ENCODE measurements at regions not wholly inside any gene's neighbourhood (a gene's known extent, or its start where the extent isn't known, plus 50 kb on each side); places are given as distances from the start of the nearest gene placed in this dataset.

- Histone ChIP-seq H3K27me3 (replicated peaks; ENCODE audit: insufficient read depth) (no peaks in the 10 kb centered on the region), H3K4me1 (ENCODE audit: control insufficient read depth in 1 of 2, low read depth in 2 of 2) (peaks cover 39 to 85% of the 10 kb centered on the region in 2 donors), H3K4me3 (no peak overlapping the region), H3K27ac (peak overlapping the region; percentile 80 to 91), H3K9me3 (no peaks in the 10 kb centered on the region), H3K36me3 (no peaks in the 10 kb centered on the region)
- TF ChIP-seq, protein P1, sequence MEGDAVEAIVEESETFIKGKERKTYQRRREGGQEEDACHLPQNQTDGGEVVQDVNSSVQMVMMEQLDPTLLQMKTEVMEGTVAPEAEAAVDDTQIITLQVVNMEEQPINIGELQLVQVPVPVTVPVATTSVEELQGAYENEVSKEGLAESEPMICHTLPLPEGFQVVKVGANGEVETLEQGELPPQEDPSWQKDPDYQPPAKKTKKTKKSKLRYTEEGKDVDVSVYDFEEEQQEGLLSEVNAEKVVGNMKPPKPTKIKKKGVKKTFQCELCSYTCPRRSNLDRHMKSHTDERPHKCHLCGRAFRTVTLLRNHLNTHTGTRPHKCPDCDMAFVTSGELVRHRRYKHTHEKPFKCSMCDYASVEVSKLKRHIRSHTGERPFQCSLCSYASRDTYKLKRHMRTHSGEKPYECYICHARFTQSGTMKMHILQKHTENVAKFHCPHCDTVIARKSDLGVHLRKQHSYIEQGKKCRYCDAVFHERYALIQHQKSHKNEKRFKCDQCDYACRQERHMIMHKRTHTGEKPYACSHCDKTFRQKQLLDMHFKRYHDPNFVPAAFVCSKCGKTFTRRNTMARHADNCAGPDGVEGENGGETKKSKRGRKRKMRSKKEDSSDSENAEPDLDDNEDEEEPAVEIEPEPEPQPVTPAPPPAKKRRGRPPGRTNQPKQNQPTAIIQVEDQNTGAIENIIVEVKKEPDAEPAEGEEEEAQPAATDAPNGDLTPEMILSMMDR (IDR thresholded peaks at IDR 0.05) = no peak
- DNase-seq (ENCODE audit: low spot score) = no peak
- ATAC-seq (ENCODE audit: insufficient number of reproducible peaks, low FRiP score, low read depth) = peak; percentile 30
These were observed 101.7 kb upstream of the SERP2 start for GRCh38 chr13:44271915-44272341.

- no peak overlapping the region for H3K4me3 ChIP-seq
- no peaks in the 10 kb centered on the region for H3K36me3 ChIP-seq
- DNase-seq (ENCODE audit: low spot score) (no peak), ATAC-seq (ENCODE audit: insufficient number of reproducible peaks, low FRiP score, low read depth) (no peak)
- H3K9me3 ChIP-seq = no peaks in the 10 kb centered on the region
- H3K4me1 ChIP-seq (ENCODE audit: control insufficient read depth in 1 of 2, low read depth in 2 of 2) = peaks cover 39 to 79% of the 10 kb centered on the region in 2 donors
- H3K27ac ChIP-seq = peak overlapping the region; percentile 80 to 91
- TF ChIP-seq, protein P1 (IDR thresholded peaks at IDR 0.05) = no peak
- no peaks in the 10 kb centered on the region for H3K27me3 ChIP-seq (replicated peaks; ENCODE audit: insufficient read depth)
These were observed 100.9 kb upstream of the SERP2 start for GRCh38 chr13:44272692-44273091.

- H3K27ac ChIP-seq = peak overlapping the region; percentile 80 to 91
- no peak for ATAC-seq (ENCODE audit: insufficient number of reproducible peaks, low FRiP score, low read depth)
- H3K36me3 ChIP-seq = no peaks in the 10 kb centered on the region
- DNase-seq (ENCODE audit: low spot score) = no peak
- TF ChIP-seq, protein P1 (IDR thresholded peaks at IDR 0.05) = no peak
- H3K9me3 ChIP-seq = no peaks in the 10 kb centered on the region
- H3K27me3 ChIP-seq (replicated peaks; ENCODE audit: insufficient read depth) = no peaks in the 10 kb centered on the region
- no peak overlapping the region for H3K4me3 ChIP-seq
- H3K4me1 ChIP-seq (ENCODE audit: control insufficient read depth in 1 of 2, low read depth in 2 of 2) = peaks cover 39 to 73% of the 10 kb centered on the region in 2 donors
These were observed 100.4 kb upstream of the SERP2 start for GRCh38 chr13:44273216-44273615.

- no peak for DNase-seq (ENCODE audit: low spot score)
- TF ChIP-seq, protein P1 (IDR thresholded peaks at IDR 0.05) = no peak
- H3K36me3 ChIP-seq = no peaks in the 10 kb centered on the region
- no peaks in the 10 kb centered on the region for H3K27me3 ChIP-seq (replicated peaks; ENCODE audit: insufficient read depth)
- no peaks in the 10 kb centered on the region for H3K9me3 ChIP-seq
- peaks cover 32 to 64% of the 10 kb centered on the region in 2 donors for H3K4me1 ChIP-seq (ENCODE audit: control insufficient read depth in 1 of 2, low read depth in 2 of 2)
- H3K27ac ChIP-seq = peak overlapping the region; percentile 80 to 91
- H3K4me3 ChIP-seq = peak overlapping the region; percentile 59
- peak; percentile 57 for ATAC-seq (ENCODE audit: insufficient number of reproducible peaks, low FRiP score, low read depth)
These were observed 99.4 kb upstream of the SERP2 start for GRCh38 chr13:44273991-44274770.

DNA sequence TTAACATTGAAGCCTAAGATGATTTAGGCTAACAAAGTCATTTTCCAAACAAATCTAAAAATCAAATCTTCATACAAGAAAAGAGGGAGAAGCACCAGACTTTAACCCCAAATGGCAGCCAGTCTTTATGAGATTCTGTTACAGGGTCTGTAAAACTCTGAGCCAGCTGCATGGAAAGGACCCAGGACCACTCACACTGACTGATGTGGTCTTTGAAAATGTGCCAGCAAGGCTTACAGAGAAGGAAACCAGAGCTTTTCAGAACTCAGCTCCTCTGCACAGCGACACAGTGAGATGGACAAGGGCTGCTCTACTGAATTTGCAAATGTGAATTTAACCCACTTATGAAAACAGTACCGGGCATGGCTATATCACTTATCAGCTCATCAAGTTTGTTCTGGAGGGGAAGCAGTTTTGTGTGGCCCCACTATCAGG, 98.8 kb upstream of the SERP2 start:
- Histone ChIP-seq H3K4me1 (ENCODE audit: control insufficient read depth in 1 of 2, low read depth in 2 of 2) (peaks cover 32 to 59% of the 10 kb centered on the region in 2 donors), H3K9me3 (no peaks in the 10 kb centered on the region), H3K4me3 (peak overlapping the region; percentile 59), H3K36me3 (no peaks in the 10 kb centered on the region), H3K27me3 (replicated peaks; ENCODE audit: insufficient read depth) (no peaks in the 10 kb centered on the region), H3K27ac (peak overlapping the region; percentile 80 to 91)
- DNase-seq (ENCODE audit: low spot score) (no peak), ATAC-seq (ENCODE audit: insufficient number of reproducible peaks, low FRiP score, low read depth) (no peak)
- TF ChIP-seq, protein P1 (IDR thresholded peaks at IDR 0.05) = no peak
